ENCODE measurements at regions not wholly inside any gene's neighbourhood (a gene's known extent, or its start where the extent isn't known, plus 50 kb on each side); places are given as distances from the start of the nearest gene placed in this dataset.
A peak's percentile ranks its signal among the peaks of the same experiment; 100 is the strongest.

DNA sequence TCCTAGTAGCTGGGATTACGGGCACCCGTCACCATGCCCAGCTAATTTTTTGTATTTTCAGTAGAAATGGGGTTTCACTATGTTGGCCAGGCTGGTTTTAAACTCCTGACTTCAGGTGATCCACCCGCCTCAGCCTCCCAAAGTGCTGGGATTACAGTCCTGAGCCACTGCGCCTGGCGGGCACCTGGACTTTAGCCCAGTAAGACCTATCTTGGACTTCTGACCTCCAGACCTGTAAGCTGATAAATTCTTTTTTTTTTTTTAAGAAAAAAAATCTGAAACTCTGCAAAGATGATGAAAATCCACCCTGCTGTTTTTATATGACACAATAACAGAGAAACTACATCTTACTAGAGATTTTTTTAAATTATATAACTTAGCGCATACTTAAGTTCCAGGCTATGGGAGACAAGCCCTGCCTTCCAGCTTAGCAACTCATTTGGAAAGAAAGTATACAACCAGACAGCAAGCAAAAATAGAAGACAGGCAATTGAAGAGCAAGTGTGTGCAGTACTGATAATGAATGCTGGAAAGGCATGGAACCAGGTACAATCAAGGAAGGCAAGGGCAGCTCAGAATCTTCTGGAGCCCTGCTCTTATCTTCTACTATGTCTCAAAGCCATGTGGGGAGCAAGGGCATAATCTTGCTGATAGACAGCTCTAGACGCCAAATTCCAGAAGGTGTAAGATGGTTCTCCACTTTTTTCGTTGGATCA, 104.2 kb downstream of the CD83 start:
- intact Hi-C loops (cut with micrococcal nuclease): no loop called here
- ATAC-seq (ENCODE audit: low read depth): no peak
- TF ChIP-seq, protein P1, sequence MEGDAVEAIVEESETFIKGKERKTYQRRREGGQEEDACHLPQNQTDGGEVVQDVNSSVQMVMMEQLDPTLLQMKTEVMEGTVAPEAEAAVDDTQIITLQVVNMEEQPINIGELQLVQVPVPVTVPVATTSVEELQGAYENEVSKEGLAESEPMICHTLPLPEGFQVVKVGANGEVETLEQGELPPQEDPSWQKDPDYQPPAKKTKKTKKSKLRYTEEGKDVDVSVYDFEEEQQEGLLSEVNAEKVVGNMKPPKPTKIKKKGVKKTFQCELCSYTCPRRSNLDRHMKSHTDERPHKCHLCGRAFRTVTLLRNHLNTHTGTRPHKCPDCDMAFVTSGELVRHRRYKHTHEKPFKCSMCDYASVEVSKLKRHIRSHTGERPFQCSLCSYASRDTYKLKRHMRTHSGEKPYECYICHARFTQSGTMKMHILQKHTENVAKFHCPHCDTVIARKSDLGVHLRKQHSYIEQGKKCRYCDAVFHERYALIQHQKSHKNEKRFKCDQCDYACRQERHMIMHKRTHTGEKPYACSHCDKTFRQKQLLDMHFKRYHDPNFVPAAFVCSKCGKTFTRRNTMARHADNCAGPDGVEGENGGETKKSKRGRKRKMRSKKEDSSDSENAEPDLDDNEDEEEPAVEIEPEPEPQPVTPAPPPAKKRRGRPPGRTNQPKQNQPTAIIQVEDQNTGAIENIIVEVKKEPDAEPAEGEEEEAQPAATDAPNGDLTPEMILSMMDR (IDR thresholded peaks at IDR 0.05): no peak
- DNase-seq: no peak
- no peak overlapping the region for H3K4me3 Mint-ChIP-seq
- H3K27me3 Mint-ChIP-seq: no peaks in the 10 kb centered on the region
- ChIA-PET CTCF (no interaction called here), POLR2A (no interaction called here)
- peaks cover 6% of the 10 kb centered on the region for H3K36me3 Mint-ChIP-seq (ENCODE audit: low read depth)
- peaks cover 58% of the 10 kb centered on the region for H3K4me1 Mint-ChIP-seq
- no peak overlapping the region for H3K27ac Mint-ChIP-seq
- no peaks in the 10 kb centered on the region for H3K9me3 Mint-ChIP-seq

DNA sequence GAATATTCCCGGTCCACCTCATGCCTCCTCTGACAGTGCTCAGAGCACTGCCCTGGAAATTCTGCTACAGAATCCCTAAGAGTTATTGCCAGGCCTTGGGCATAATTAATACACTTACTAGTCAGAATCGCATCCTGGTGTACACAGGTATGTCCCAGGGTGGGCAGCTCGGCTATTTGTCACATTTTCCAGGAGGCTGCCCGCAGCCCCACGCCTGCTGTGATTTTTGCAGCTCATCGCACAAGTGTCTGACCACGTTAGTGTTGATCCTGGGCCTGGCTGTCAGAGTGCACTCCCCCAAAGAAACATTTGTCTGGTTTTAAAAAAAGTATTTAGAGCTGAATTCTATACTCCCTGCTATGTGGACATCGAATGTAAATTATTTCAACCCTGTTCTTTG, 105.4 kb downstream of the CD83 start:
- CTCF ChIA-PET: interaction anchor here (2.5 kb wide), 1 partner anchor 11 kb away, joined by 9 read pairs; no protein-coding TSS in a partner anchor
- POLR2A ChIA-PET: interaction anchor here (0.5 to 0.6 kb wide), 3 partner anchors 47 to 1222 kb away, joined by 4 to 5 read pairs (median 4); no protein-coding TSS in a partner anchor
- no peak for ATAC-seq (ENCODE audit: low read depth)
- H3K27ac Mint-ChIP-seq: no peak overlapping the region
- no peak overlapping the region for H3K4me3 Mint-ChIP-seq
- TF ChIP-seq, protein P1 (IDR thresholded peaks at IDR 0.05): no peak
- no peaks in the 10 kb centered on the region for H3K27me3 Mint-ChIP-seq
- peaks cover 9% of the 10 kb centered on the region for H3K36me3 Mint-ChIP-seq (ENCODE audit: low read depth)
- intact Hi-C loops (cut with micrococcal nuclease): no loop called here
- peaks cover 66% of the 10 kb centered on the region for H3K4me1 Mint-ChIP-seq
- DNase-seq: no peak
- no peaks in the 10 kb centered on the region for H3K9me3 Mint-ChIP-seq

DNA sequence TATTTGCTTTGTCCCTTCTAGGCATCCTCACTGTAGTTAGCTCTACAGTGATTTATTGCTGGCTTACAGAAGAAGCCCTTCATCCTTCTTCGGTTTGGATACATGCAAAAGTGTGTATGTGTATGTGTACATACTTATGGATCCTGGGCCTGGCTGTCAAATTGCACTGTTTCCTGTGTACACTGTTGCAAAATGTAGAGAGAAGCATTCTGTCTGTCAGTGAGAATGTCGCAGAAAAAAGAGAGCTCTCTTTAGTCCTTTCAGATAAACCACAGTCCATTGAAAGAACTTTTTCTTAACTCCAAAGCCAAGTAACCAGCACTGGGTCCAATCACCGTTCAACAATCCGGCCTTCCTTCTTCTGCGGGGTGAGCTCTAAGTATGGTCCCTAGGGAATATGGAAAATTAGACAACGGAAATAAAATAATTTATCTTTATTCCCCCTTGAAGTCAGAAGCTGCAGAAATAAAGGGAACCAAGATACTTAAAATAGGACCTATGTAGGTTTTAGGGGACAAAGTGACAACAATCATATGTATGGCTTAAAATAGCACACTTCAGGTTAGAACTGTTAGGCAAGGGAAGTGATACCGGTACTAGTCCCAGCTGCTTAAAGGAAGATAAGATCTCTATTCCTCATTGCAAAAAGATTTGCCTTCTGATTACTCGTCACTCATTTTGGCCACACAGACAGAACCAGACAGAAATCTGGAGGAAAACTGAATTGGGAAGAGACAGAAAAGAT, 107.0 kb downstream of the CD83 start:
- peaks cover 65% of the 10 kb centered on the region for H3K4me1 Mint-ChIP-seq
- CTCF ChIA-PET: interaction anchor here (1.4 to 2.5 kb wide), 2 partner anchors 13 to 316 kb away, joined by 3 to 9 read pairs; no protein-coding TSS in a partner anchor
- H3K27me3 Mint-ChIP-seq: no peaks in the 10 kb centered on the region
- TF ChIP-seq, protein P1 (IDR thresholded peaks at IDR 0.05): no peak
- no peaks in the 10 kb centered on the region for H3K9me3 Mint-ChIP-seq
- POLR2A ChIA-PET: interaction anchor here (0.5 to 1.0 kb wide), 4 partner anchors 66 to 927 kb away, joined by 3 to 4 read pairs (median 4); no protein-coding TSS in a partner anchor
- intact Hi-C loops (cut with micrococcal nuclease): loop anchor here (2.0 kb wide), 1 partner anchor 52 kb away; no protein-coding TSS in a partner anchor
- peak; percentile 81 for ATAC-seq (ENCODE audit: low read depth)
- peaks cover 9% of the 10 kb centered on the region for H3K36me3 Mint-ChIP-seq (ENCODE audit: low read depth)
- H3K4me3 Mint-ChIP-seq: peak overlapping the region; percentile 25
- H3K27ac Mint-ChIP-seq: peak overlapping the region; percentile 73
- DNase-seq: no peak

DNA sequence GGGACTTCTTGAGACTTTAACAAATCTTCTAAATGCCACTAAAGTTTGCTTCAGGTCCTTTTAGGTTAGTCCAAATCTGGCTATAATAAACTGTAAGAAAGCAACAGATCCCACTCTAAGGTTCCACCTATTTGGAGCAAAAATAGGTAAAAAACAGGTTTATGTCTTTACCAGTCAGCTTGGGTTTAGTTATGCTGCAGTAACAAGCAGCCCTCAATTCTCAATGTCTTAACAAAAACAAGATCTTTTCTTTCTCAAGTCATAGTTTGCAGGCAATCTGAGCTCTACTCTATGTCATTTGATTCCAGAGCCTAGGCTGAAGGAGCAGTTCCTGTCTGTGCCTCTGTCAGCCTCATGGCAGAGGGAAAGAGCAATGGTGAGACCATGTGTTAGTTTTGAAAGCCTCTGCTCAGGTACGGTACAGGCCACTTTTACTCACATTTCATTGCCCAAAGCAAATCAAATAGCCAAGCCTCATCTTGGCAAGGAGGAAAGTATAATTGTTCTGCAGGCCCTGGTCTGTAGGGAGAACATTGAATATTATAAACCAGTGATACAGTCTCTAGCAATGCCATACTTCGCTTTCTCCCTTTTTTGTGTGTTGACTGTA, 108.6 kb downstream of the CD83 start:
- Mint-ChIP-seq H3K27ac (no peak overlapping the region), H3K4me3 (no peak overlapping the region), H3K4me1 (peaks cover 59% of the 10 kb centered on the region), H3K36me3 (ENCODE audit: low read depth) (peaks cover 9% of the 10 kb centered on the region), H3K9me3 (no peaks in the 10 kb centered on the region), H3K27me3 (no peaks in the 10 kb centered on the region)
- TF ChIP-seq, protein P1 (IDR thresholded peaks at IDR 0.05): no peak
- ChIA-PET CTCF (no interaction called here), POLR2A (no interaction called here)
- intact Hi-C loops (cut with micrococcal nuclease): no loop called here
- ATAC-seq (ENCODE audit: low read depth): no peak
- DNase-seq: no peak

DNA sequence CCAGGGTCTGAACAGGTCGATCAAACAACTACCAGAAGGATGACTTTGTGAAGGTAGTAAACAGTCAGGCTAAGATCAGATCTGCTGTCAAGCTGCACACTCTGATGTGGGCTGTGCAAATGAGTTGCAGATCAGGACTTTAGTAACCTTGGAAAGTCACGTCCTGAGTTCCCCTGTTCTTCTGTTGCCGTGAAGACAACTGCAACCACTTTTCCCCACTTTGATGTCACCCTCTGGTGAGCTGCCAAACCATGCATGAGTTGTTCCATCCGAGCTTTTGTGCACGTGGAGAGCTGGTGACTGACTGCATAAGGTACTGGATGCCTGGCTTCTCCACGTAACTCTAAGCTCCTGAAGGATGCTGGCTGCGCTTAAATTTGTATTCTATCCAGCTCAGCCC, 111.0 kb downstream of the CD83 start:
- no peak overlapping the region for H3K4me3 Mint-ChIP-seq
- H3K27ac Mint-ChIP-seq: no peak overlapping the region
- DNase-seq (no peak), ATAC-seq (ENCODE audit: low read depth) (no peak)
- CTCF ChIA-PET: no interaction called here
- H3K36me3 Mint-ChIP-seq (ENCODE audit: low read depth): peaks cover 9% of the 10 kb centered on the region
- H3K9me3 Mint-ChIP-seq: no peaks in the 10 kb centered on the region
- H3K4me1 Mint-ChIP-seq: peaks cover 50% of the 10 kb centered on the region
- TF ChIP-seq, protein P1 (IDR thresholded peaks at IDR 0.05): no peak
- POLR2A ChIA-PET: interaction anchor here (1.1 kb wide), 1 partner anchor 10 kb away, joined by 3 read pairs; no protein-coding TSS in a partner anchor
- intact Hi-C loops (cut with micrococcal nuclease): no loop called here
- no peaks in the 10 kb centered on the region for H3K27me3 Mint-ChIP-seq

All from activated B cell treated with CpG ODN at 0.5 μM for 24 hours (primary cell).